GM18508 (cell line): ENCODE measurements at regions not wholly inside any gene's neighbourhood (a gene's known extent, or its start where the extent isn't known, plus 50 kb on each side); places are given as distances from the start of the nearest gene placed in this dataset.

Experiments used
- ATAC-seq: cut with Tn5 transposase; IDR thresholded peaks from one replicate; pipeline ENCODE4 v1.9.1; 2021; ENCODE audit warnings: moderate number of reproducible peaks; ENCODE audit not compliant: insufficient read depth, unreplicated experiment

DNA sequence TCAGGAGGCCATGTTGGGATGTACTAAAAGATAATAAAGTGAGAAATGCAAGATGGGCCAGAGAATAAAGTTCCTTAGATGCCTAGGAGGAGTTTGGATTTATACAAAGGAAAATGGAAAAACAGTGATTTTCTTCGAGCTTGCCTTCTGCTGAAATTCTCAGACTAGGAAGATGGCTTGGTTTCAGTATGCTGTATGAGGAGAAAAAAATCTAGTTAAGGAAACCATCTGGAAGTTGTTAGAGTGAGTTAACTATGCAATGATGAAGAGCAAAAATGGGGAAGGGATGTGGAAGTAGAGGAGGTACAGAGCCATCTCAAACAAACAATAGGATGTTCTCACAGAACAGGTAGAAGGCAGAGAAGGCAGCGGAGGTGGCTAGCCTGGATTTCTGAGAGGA lies 162.9 kb upstream of the FTMT start:
- no peak for ATAC-seq

DNA sequence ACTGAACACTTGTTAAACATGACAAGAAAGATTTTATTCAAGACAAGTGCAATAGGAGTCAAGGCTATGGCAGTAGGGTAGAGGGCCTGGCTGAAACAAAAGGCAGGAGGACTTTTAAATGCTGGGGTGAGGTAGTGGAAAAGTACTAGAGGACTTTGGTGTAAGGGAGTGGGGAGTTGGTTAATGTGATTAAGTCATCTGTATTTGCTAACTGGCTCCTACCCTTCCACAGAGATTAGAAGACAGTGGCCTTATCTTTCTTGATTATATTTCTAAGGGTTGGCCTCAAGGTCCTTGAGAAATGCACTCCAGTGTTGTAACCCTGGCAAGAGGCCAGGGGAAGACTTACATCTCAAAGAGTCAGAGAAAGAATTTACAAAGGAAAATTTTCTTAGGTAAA lies 160.2 kb upstream of the FTMT start:
- no peak for ATAC-seq

- ATAC-seq = no peak
Measured at GRCh38 chr5:121692158-121692557, 159.5 kb upstream of the FTMT start.

- no peak for ATAC-seq
Measured at GRCh38 chr5:121693864-121694263, 157.8 kb upstream of the FTMT start.

DNA sequence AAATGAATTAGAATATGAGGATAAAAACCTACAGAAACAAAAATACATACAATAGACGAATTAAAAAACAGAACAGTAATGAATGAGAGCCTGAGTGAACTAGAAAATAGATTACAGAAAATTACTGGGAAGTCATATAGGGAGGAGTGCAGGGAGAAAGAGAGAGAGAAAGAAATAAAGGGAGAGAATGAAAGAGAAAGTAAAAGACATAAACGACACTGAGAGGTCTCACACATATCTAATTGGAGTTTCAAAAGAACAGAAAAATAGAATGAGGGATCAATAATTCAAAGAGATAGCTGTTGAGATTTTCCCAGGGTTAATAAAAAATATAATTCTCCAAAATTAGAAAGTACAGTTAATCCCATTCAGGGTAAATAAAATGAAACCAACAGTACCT lies 156.4 kb upstream of the FTMT start:
- ATAC-seq = no peak

- no peak for ATAC-seq
Measured at GRCh38 chr5:121698690-121699089, 153.0 kb upstream of the FTMT start.

GRCh38 chr5:121701731-121702130 lies 150.0 kb upstream of the FTMT start:
- ATAC-seq = no peak

DNA sequence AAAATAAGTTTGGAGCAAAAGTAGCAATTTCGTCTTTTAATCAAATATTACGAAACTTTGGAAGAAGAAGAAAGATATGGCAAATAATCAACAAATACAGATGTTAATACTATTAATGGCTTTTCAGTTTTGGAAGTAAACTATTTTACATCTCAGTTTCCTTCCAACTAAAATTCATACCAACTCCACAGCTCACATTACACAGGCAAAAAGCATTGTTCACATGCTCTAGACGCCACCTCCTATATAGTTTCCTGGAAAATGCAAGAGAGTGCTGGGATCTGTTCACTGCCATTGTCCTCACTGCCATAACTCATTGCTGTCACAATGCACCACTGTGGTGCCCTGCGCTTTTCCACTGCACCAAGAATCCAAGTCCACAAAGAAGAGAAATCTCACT lies 149.0 kb upstream of the FTMT start:
- ATAC-seq = no peak

DNA sequence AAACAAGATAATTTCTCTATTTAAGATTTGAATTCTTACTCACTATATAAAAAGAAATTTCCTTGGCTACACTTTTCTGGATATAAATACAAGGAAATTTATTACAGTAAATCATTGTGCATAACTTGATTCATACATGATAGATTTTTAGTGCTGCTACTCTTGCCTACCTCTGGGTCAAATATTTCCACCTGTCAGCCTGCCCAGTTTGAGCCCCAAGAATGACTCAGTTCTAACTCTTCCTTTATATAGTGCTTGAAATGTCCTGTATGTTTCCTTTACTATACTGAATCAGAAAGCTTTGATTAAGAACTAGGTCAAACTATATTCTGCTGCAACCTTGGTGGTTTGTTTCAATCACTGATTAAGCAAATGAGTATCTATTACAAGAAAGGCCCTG lies 147.4 kb upstream of the FTMT start:
- ATAC-seq = no peak

DNA sequence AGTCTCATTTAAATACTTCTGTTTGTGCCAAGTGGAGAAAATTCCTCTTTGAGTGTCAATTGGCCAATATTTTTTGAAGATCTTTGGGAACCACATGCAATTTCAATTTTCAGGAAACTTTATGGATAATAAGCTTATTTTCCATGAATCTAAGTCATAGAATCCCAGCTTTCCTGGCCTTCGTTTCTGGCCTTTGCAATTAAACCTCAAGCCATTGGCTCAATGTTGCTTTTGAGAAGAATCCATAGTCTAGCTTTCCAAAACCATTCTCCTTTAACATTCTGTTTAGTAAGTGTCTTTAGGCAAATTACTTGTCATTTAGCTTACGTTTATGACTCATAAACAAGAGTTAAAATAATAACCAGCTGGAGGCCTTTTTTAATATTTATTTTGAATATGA lies 145.0 kb upstream of the FTMT start:
- no peak for ATAC-seq

DNA sequence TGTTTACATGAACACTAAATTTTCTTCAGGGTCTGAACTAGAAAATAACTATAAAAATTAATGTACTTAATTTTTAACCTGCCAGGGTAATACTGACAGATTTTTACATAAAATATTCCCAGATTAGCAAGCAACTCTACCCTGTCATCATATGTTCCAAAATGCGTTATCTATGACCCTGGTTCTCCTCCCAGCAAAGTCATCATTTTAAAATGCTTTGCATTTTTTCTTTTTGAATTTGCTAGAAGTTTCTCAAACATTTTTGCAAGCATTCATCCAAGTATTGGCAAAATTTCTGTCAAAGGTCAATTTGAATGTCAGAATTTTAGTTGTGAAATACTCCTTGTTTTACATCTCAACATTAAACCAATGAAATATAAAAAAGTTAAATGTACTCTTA lies 144.5 kb upstream of the FTMT start:
- no peak for ATAC-seq

DNA sequence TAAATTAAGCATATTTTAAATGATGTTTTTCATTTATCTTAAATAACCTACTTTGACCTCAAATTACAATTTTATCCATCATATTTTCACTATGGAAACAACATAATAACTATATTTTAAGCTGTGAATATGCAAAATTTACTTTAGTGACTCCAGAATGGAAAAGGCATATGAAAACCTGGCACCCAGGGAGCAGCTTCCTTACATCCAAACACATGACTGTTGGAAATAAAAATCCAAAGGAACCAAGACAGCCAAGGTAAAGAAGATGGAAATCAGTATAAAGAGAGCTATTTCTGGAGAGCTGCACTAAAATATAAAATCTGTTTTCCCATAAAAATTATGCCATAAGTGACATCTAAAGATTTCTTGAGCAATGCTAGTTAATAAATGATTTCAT lies 140.3 kb upstream of the FTMT start:
- no peak for ATAC-seq

DNA sequence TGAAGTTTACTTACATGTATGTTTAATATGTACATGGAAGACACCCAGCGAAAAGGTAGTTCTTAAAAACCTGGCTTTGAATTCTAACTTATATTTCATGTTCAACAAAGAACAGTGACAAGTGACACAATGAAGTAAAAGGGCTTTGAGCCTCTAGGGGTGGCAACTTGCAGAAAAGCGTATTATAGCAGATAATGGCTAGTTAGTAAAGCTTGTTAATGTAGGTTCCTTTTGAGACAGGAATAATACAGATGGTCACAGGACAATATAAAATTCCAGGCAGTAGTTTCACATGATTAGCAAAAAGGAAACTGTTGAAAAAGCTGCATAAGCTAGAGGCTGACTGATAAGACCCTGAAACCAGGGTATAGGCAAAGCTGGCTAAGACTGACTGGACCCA lies 132.4 kb upstream of the FTMT start:
- no peak for ATAC-seq

- no peak for ATAC-seq
Measured at GRCh38 chr5:121725450-121725849, 126.2 kb upstream of the FTMT start.

DNA sequence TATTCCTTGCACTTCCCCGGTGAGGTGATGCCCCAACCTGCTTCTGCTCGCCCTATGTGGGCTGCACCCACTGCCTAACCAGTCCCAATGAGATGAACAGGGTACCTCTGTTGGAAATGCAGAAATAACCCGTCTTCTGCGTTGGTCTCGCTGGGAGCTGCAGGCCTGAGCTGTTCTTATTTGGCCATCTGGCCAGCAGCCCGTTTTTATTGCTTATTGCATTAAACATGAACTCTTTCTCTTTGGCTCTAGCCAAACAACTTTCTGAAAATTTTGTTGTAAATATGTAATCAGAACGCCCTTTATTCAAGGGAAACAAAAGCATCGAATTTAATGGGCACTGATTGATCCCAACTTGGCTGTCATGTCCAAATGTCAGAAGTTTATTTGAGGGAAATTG lies 124.7 kb upstream of the FTMT start:
- no peak for ATAC-seq

DNA sequence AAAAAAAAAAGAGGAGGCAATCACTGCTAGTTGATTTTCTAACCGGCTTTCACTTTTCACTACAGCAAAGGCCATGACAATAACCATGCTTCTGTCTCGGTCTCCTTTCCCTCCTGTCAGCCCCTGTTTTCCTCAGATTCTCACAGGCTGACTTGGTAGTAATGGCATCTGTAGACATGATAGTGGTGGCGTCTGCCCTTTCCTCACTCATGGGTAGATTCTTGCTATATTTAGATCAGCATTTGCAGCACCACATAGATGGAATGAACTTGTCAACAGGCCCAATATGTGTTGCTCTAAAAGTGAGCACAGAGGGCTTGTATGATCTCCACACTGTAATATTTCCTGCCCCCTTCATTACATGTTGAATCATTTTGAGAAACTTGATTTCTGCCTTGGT lies 120.3 kb upstream of the FTMT start:
- no peak for ATAC-seq

GRCh38 chr5:121735618-121736017 lies 116.1 kb upstream of the FTMT start:
- ATAC-seq = no peak

DNA sequence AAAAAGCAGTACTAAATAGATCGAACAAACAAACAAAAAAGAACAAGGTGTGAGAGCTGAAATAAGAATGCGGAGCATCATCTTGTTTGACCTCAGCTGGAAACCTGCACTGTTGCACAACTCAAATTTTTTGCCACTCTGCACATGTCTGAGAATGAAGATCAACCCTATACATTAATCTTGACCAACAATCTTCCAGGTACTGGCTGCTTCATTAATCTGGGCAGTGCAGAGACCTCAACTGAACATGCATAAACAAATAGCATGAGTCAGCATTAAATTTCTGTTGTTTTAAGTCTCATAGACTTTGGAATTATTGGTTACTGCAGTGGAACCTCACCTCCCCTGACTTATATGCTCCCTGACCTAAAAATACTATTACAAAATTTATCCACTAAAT lies 114.6 kb upstream of the FTMT start:
- no peak for ATAC-seq

GRCh38 chr5:121741156-121741555 lies 110.5 kb upstream of the FTMT start:
- no peak for ATAC-seq

GRCh38 chr5:121744577-121744976 lies 107.1 kb upstream of the FTMT start:
- ATAC-seq = no peak

GRCh38 chr5:121745407-121745806 lies 106.3 kb upstream of the FTMT start:
- no peak for ATAC-seq

DNA sequence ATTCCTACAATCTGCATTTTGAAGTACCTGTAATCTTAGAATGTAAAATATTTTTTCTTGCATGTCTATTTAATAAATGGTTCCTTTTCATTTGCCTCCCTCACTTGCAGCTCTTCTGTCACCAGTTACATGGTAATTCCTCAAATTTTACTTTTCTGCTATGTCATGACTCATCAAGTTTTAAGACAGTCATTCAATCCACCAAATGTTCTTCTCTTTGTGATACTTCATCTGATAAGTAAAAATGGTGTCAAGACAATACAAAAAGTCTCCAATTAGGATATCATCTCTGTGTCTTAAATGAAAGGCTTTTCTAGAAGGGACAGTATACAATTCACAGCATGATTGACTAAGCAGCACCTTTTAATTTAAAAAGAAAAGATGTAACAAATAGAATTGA lies 104.9 kb upstream of the FTMT start:
- no peak for ATAC-seq

- no peak for ATAC-seq
Measured at GRCh38 chr5:121748686-121749085, 103.0 kb upstream of the FTMT start.
